Uterus (tissue), 2 donors: ENCODE measurements at regions not wholly inside any gene's neighbourhood (a gene's known extent, or its start where the extent isn't known, plus 50 kb on each side); places are given as distances from the start of the nearest gene placed in this dataset.

Source experiments
- CTCF ChIP-seq, 4 experiments: fragments of 200-600 bp in 2 of 4; fragments of 450-650 bp in 2 of 4; sonication (generic) in 2 of 4; IDR thresholded peaks; one replicate each; pipeline ENCODE4 v1.5.1; 2016 to 2019; ENCODE audit warnings: antibody characterized with exemption in 4 of 4, mild to moderate bottlenecking in 2 of 4, moderate library complexity in 1 of 4
- POLR2A ChIP-seq, 2 donors: fragments of 450-650 bp; IDR thresholded peaks; one replicate each; pipeline ENCODE4 v1.6.1; 2016; ENCODE audit warnings: antibody characterized with exemption in 2 of 2, mild to moderate bottlenecking in 1 of 2, moderate library complexity in 1 of 2

- TF ChIP-seq CTCF (IDR thresholded peaks at IDR 0.05) (no peak), POLR2A (IDR thresholded peaks at IDR 0.05) (no peak)
Observed at GRCh38 chr12:127271776-127272175, 995.2 kb upstream of the TMEM132C start.
